IPS-NIHi7 (cell line): ENCODE measurements at regions not wholly inside any gene's neighbourhood (a gene's known extent, or its start where the extent isn't known, plus 50 kb on each side); places are given as distances from the start of the nearest gene placed in this dataset.

ENCODE experiments used
- DNase-seq: peaks from one replicate; pipeline ENCODE4 v3.0.0; 2012; ENCODE audit warnings: mixed read lengths; ENCODE audit errors: extremely low spot score

DNA sequence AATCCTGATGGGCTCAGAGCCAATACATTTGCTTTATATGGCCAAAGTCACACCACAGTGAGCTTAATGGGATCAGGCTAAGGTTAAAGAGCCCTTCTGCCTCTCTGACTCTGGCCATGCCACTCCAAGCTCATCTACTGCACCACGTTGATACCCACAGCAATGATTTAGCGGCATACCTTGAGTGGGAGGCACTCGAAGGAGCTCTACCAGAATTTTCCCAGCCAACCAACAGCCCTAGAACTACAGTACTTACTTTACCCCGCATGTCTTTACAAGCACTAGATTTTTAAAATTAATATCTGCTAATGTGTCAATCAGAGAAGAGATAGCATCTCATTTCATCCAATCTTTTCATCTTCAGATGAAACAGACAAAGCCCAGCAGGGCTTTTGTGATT is 300.5 kb downstream of the GRIN2B start:
- DNase-seq, result no peak

DNA sequence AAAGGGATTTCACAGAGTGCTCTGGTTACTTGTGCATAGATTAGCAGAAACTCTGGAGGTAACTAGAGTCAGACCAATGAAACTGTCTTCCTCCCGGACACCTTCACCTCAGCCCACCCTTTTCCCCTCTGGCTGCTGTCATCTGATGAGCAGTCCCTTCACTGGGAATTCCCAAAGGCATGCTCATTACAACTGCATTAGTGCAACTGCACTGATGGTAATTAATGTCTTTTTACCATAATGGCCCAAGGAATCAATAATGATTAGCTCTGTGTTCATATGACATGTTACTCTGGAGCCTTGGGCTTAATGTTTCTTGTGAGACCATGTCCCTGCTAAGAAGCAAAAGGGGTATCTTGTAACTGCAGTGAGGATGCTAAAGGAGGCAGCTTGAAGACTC is 304.5 kb downstream of the GRIN2B start:
- DNase-seq, result no peak

DNA sequence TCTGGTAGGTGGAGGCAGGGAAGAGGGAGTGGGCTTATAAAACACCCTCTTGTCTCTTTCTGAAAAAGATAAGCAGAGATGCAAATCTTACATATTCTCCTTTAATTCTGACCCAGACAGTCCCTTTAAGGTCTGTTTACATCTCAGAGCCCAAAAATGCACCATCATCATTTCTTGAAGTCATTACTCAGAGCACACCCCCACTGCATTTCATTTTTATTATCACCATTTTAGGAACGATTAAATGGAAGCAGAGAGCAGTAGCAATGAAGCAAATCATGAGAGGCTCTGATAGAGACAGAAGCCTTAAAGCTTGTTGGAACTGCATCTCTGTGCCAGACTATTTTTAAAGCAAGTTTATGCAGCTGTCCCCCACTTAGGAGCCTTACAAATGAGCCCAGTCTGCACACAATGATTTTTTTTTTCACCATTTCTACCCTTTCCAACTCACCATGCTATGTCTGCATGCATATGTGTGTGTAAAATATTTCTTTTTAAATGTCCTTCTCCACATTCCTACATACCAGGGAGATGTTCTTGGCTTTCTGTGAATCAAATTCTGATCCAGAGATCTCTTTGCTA is 311.0 kb downstream of the GRIN2B start:
- DNase-seq, result no peak

DNA sequence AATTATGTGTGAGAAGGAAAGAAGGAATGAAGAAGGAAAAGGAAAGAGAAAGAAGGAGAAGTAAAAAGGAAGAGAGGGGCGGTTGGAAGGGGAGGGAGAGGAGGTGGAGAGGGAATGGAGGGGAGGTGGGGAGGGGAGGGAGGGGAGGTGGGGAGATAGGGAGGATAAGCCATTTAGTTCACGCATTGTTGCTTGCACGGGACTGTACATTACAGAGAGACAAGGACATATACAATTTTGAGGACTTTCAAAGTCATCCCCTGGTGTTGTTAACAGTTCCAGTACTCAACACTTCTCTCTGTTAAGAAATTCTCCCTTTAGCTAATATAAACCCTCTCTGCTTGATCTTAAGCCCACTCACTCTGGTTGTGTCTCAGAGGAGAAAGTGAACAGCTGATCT is 312.5 kb downstream of the GRIN2B start:
- no peak for DNase-seq

DNA sequence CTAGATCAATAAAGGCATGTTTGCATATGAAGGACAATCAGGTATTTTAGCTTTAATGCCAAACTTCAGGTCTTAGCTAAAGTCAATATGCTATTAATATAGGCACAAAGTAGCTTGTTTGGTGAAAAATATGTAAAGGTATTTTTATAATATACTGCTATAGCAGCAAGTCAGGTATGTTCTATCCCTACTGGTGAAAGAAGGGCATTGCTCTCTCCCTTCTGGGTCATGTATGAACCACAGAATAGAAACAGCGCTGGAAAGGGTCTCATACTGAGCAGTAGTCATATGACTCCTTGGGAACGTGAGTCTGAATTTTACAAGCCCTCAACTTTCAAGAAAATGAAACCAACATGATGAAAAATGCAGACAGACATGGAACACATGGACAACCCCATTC is 314.6 kb downstream of the GRIN2B start:
- DNase-seq, result no peak

DNA sequence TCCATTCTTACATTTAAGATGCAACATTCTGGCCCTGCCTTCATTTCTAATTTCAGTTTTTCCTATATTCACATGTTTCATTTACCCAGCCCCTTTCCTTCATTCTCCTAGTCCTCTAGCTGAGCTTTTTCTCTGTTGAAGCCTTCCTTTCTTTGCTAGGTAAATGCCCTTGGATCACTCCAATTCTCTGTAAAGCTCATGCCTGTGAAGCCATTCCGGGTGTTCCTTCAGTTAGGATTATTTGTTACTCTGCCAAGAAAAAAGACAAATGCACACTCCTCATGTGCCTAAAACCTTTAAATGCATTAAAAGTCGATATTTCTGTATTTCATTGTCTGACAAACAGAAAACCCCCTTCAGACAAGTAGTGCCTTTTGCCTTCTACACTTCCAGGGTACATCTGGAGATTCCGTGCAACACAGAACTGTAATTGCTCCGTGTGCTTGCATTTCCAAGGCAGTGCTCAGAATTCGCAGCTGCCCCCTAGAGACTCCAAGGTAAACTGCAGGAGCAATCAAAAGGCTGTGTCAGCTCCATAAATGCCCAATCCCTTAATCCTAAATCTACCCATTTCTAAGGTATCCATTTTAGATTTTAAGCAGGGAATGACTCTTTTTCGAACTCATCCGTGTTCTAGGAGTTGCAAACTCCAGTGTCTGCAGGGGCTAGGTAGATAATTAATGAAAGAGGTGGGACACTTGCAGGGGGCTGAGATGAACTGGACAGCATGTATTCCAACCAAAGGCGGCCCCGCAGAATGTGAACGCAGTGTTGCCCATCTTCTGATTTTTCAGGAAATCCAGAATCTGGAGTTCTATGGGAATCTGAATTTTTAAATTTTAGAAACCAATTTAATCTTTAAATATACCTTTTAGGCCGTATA is 320.2 kb downstream of the GRIN2B start:
- peak; percentile 76 for DNase-seq

DNA sequence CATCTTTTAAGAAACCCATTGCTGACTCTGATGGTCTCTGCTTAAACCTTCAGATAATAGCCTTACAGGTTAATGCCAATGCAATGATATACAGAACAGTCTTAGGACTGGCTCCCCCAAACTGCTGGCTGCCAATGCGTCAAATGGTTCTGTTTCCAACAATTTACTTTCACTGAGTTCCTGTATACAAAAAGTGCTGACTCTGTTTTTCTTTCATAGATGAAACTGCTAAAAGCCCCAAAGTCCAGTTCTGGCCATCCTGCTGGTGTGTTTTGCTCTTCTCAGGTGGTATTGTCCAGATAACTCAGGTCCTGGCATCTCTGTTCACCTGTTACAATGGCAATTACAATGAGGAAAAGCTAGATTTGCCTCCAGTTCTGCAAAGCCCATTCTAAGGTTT is 326.9 kb downstream of the GRIN2B start:
- no peak for DNase-seq

DNA sequence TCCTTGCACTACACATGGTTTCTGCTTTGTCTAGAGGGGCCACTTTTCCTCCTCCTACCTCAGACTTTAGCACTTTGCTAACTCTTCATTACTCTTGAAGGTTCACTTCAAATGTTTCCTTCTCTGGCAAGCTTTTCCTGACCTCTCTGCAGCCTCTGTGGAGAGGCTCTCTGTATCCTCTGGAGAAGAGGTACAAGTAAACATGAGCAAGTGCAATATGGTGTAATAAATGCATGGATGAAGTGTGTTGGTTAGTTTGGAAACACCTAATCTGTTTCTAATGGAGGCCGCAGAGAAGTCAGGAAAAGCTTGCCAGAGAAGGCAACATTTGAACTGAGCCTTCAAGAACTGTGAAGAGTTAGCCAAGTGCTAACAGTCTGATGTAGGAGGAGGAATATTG is 329.3 kb downstream of the GRIN2B start:
- no peak for DNase-seq

DNA sequence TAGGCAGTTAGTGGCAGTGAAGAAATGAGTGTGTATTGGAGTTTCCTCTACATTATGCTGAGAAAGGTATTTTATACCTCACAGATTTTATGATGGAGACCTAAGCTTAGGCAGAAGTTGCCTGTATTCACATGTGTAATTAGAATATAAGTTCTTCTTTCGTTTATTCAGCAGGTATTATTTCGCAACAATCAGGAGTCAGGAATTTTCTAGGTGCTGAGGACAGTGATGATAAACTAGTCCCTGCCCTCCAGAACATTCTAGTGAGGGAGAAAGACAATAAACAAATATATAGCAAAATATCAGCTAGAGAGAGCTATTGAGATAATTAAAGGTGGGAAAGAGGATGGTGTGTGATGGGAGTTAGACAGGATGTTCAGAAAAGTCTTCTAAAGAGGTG is 345.7 kb downstream of the GRIN2B start:
- no peak for DNase-seq

DNA sequence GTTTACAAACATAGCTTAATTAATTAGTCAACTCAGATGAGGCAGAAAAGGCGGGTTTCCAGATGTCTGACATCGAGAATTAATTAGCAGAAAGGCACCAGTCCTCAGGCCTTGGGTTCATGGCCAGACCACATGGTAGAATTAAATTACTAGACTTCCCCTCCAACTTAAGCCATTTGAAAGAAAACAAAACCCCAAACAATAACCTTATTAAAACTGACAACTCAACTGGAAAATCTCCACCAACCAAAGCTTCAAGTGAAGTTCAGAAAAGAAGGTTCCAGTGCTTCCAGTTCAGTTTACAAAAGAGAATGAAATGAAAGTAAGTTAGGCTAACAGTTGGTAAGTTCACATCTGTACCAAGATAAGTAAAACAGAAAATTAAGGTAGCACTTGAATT is 349.5 kb downstream of the GRIN2B start:
- no peak for DNase-seq

DNA sequence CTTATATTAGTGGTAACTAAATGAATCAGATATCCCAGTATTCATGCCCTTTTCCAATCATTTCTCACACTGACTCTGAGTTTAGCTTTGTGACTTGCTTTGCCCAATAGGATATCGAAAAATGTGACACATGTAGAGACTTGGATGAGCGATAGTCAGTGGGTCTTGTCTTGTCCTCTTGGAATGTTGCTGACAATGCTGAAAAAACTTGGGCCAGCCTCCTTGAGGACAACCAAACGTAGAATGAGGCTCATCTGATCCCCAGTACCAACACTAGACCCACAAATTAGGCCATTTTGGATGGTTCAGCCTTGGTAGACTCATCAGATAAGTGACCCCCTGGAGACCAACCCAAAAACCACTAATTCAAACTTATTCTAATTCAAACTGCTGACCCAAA is 351.0 kb downstream of the GRIN2B start:
- DNase-seq, result no peak

DNA sequence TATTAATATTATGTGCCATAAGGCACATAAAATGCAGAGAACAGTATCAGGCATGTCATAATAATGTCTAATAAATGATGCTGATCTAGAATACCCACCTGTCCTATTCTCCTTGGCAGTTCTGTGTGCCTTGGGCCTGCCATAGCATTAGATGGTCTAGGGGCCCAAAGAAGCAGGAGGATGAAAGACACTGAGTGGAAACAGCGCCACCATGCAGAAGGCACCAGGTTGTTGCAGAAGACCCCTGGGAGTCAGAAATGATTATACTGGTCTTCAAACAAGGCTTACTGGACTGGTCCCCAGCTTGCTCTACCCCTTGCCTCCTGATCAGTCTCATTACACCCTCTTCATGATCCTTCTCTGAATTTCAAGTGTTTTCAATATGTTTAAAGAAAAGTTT is 353.3 kb downstream of the GRIN2B start:
- peak; percentile 22 for DNase-seq

DNA sequence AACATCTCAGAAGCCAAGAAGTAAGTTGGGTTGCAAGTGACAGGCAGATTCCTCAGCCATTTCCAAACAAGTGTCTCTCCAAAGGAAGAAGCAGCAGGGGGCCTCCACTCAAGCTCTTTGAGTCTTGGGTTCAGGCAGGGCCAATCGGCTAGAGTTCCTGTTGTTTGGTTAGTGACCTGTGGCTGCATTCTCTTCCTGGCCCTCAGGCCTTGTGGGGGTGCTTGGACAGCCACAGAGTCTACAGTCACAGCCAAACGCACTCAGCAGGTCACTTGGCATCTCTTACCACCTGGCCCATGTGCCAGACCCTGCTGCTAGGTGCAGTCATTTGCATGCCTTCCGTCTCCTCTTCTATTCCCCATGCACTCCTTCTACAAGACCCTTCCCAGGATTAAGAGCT is 353.9 kb downstream of the GRIN2B start:
- DNase-seq, result no peak

DNA sequence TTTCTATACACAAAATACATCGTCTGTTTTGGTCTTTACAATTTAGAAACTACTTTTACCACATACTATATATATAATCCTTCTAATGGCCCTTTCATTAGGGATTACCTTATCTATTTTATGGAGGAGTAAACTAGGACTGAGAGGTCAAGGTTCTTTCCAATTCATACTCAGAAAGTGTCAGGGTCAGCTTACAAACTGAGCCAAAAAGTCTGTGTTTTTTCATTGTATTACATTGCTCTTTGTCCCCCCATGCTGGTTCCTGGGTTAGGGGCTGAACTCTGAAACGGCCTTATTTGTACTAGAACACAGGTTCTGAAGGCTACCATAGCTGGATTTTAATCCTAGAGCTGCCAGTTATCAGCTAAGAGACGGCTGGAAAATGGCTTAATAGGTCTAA is 368.1 kb downstream of the GRIN2B start:
- DNase-seq, result no peak

DNA sequence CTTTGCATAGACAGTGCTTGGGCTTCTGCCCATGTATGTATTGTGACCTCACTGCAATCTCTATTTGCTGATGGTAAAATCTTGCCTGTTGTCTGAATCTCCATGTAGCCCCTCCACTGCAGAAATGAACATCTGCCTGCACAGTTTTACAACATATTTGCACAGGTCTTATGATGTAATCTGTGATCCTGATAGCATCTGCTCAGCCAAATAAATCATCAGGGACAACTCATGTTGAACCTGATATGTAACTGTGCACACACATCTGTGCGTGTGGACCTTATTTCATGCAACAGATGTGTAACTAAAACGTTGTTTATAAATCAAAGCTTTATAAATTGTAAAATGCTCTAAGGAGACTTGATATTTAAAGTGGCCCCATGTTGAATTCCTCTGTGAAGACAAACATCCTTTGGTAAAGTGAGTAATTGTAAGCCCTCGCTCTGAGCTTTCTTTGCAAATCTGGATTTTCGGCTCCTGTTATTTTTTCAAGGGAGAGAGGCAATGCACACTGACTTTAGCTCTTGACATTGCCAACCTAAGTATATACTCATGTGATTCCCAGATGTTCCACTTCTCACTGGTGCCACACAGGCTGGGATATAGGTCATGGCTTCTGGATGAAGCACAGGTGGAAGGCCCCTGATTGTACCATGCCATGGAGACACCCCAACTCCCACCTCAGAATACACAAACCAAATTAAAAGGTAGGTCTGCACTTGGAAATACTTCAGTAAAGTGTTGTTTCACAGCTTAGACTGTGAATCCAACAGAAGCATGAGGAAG is 371.3 kb downstream of the GRIN2B start:
- no peak for DNase-seq

DNA sequence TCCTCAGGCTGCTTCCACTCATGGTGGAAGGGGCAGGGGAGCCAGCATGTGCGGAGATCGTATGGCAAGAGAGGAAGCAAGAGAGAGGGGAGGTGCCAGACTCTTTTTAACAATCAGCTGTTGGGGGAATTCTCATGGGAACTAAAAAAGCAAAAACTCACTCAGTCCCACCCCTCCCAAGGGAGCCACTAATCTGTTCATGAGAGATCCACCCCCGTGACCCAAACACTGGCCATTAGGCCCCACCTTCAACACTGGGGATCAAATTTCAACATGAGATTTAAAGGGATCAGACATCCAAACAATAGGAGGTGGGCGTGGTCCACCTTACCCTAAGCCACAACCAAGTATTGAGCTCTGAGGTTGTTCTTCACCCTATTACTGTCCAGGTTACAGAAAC is 375.1 kb downstream of the GRIN2B start:
- peak; percentile 20 for DNase-seq

DNA sequence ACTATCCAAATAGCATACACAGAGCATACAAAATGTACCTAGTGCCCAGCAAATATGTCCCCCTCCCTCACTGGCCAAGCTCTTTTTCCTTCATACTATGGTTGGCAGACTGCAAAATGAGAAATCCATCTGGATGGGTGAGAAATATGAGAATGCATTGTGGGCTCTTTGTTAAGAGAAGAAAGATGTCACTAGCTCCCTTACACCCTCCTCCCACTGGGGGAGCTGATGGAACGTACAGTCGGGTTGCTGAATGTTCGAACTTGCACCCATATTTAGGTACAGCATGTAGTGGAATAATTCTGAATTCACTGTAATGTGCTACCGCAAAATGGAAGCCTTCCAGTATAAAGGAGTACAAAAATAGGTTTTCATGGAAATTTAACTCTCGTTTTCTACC is 377.4 kb downstream of the GRIN2B start:
- DNase-seq, result no peak

DNA sequence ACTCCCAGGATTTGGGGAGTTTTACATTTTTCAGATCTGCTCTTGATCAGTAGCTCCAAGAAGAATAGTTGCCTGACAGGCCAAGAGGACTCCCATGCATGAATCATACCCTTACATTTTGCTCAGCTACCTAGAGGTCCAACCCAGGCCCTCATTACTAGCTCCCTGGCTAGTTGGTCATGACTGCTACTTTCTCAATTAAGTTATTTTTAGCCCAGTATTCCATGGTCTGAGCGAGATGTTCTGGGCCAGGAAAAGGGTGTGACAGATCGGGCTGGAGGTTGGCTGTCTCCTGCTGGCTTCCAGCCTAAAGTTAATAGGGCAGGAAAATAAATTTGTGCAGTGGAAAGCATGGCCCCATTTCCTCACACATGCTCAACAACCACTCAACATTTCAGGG is 379.2 kb downstream of the GRIN2B start:
- DNase-seq, result no peak

DNA sequence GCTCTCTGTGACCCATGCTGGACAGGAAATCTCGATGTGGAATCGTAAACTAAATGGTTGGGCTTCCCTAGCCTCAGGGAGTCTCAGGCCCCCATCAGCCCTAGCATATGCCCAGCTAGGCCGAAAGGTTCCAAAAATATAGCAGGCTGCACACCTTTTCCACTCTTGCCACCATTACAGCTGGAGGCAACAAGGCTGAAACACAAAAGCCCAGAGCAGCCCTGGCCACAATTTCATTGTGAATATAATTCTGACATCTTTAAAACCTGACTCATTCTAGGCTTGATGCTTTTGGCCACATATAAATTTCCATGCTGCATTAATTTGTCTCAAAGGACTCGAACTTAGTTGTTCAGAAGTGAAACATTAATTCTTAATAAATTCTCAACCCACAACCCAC is 382.2 kb downstream of the GRIN2B start:
- no peak for DNase-seq

DNA sequence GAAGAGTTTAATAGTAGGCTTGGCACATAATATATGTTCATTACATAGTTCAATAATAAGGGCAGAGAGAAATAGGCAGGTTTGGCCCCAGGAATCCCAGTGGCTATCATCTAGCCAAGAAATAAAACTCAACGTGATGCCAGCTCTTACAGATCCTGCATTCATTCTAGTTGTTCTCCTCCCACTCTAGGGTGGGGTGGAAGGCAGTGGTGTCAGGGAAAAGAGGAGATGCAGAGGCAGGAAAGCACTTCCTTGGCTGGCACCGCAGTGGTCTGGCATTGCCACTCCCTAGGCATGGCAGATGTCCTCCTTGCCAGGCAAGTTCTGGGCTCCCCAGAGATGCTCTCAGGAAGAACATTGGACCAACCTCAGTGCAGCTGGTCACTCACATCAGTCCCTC is 383.6 kb downstream of the GRIN2B start:
- DNase-seq, result no peak

DNA sequence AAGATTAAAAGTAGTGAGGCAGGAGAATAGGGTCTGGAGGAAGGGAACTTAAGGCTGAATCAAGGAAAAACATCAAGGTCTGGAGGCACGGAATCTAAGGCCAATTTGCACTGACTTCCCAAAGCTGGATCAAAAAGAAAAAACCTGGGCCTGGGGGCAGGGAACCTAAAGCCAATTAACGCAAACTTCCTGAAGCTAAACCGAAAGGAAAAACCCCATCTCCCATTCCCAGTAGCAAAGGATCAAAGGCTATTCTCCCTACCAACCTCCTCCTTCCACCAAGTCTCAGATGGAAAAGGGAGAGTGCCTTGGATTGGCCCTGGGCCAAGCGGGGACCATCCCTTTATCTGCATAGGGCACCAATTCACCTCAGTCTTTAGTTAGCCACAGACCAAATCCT is 384.2 kb downstream of the GRIN2B start:
- no peak for DNase-seq

DNA sequence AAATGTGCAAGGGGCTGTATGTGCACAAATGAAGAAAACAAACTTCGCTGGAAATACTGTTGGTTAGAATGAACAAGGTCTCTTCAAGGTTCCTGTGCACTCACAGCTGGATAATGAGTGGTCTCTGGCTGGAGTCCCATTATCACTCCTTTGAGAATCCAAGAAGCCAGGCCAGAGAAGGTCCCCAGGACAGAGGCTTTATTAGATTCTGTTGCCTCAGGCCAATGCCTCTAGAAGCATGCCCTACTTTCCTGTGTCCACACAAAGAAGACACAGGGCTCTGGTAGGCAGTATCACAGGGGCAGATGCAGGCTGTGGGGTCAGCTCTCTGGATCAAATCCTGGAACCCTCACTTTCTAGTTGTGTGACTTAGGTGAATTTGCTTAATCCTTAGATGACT is 384.7 kb downstream of the GRIN2B start:
- no peak for DNase-seq
